ENCODE measurements at regions not wholly inside any gene's neighbourhood (a gene's known extent, or its start where the extent isn't known, plus 50 kb on each side); places are given as distances from the start of the nearest gene placed in this dataset.

- Histone ChIP-seq H3K79me2 (ENCODE audit: insufficient read depth, low read length) (no peaks in the 10 kb centered on the region), H3K4me1 (ENCODE audit: insufficient read depth, low read length) (no peaks in the 10 kb centered on the region), H3K9ac (ENCODE audit: insufficient read depth, low read depth, low read length) (no peak overlapping the region), H3K4me3 (replicated peaks in 1 of 3; ENCODE audit: insufficient read depth in 1 of 3, low read depth in 2 of 3, low read length in 3 of 3) (no peak overlapping the region), H3K27me3 (ENCODE audit: control insufficient read depth in 1 of 2, insufficient read depth in 2 of 2, low read length in 2 of 2) (no peaks in the 10 kb centered on the region), H3K4me2 (ENCODE audit: low read depth, low read length) (no peak overlapping the region), H3K27ac (ENCODE audit: extremely low read length, insufficient read depth, low read length) (no peak overlapping the region), H4K20me1 (ENCODE audit: insufficient read depth, low read length) (no peaks in the 10 kb centered on the region), H2AFZ (ENCODE audit: low read length) (no peak overlapping the region), H3K9me3 (ENCODE audit: low read length) (no peaks in the 10 kb centered on the region), H3K36me3 (replicated peaks in 1 of 2; ENCODE audit: control insufficient read depth in 1 of 2, insufficient read depth in 2 of 2, low read length in 2 of 2) (no peaks in the 10 kb centered on the region)
- ChIA-PET CTCF (ENCODE audit: low intra/inter-chr PET ratio, low total read pairs) (no interaction called here), POLR2A (no interaction called here)
- no peak for TF ChIP-seq THAP7 (CRISPR knock-in tag; IDR thresholded peaks at IDR 0.05)
- no peak for TF ChIP-seq NFYC (CRISPR knock-in tag; IDR thresholded peaks at IDR 0.05)
- no peak for TF ChIP-seq ZNF577 (CRISPR knock-in tag; IDR thresholded peaks at IDR 0.05; ENCODE audit: borderline replicate concordance, low read depth)
- TF ChIP-seq REST (IDR thresholded peaks at IDR 0.05; ENCODE audit: borderline replicate concordance in 1 of 2, low read depth in 1 of 2, low read length in 2 of 2): no peak
- no peak for TF ChIP-seq ZNF460 (CRISPR knock-in tag; IDR thresholded peaks at IDR 0.05; ENCODE audit: borderline replicate concordance)
- TF ChIP-seq HNRNPH1 (optimal IDR thresholded peaks at IDR 0.05; ENCODE audit: low read depth, low read length): no peak
- no peak for TF ChIP-seq ZKSCAN5 (CRISPR knock-in tag; IDR thresholded peaks at IDR 0.05)
- no peak for TF ChIP-seq TP53 (CRISPR knock-in tag; conservative IDR thresholded peaks at IDR 0.05)
- TF ChIP-seq SRY (CRISPR knock-in tag; IDR thresholded peaks at IDR 0.05): no peak
- TF ChIP-seq ZNF709 (CRISPR knock-in tag; IDR thresholded peaks at IDR 0.05): no peak
- no peak for TF ChIP-seq TEF (CRISPR knock-in tag; IDR thresholded peaks at IDR 0.05)
- FAIRE-seq: no peak
- 23% methylated on average over 2 of the region's 2 CpGs for WGBS (ENCODE audit: low lambda C conversion rate)
- in situ Hi-C loops (cut with HindIII; ENCODE audit: extremely low pct_ligation_motif_present, low pct_unique_long_range_greater_than_20kb): no loop called here
- ATAC-seq: no peak
- DNase-seq (ENCODE audit: low spot score): no peak
- BruUV-seq (replicated peaks): no TSS peak
- intact Hi-C loops (cut with micrococcal nuclease; ENCODE audit: unreplicated experiment): no loop called here
Measured at GRCh38 chr6:105677671-105678475, 275.0 kb upstream of the PREP start.
